ENCODE measurements at regions not wholly inside any gene's neighbourhood (a gene's known extent, or its start where the extent isn't known, plus 50 kb on each side); places are given as distances from the start of the nearest gene placed in this dataset.

DNA sequence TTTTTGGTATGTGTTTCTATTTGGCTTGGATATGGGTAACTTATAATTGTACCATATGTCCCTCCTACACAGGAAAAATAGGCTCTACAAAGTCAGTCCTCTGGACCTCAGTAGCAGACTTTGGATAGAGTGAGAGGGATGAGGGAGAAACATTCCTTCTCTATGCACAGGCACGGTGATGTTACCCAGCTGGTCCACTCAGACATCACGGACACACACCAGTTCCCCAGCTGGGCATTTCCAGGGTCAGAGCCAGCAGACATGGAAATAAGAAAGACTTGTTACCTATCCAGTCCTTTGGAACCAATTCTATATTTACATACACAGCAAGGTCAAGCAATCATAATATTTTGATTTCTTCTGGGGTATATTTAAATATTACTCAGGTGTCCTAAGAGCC, 433.1 kb upstream of the KCNMB2 start:
- no peak for TF ChIP-seq CTCF (IDR thresholded peaks at IDR 0.05)
- TF ChIP-seq POLR2A (IDR thresholded peaks at IDR 0.05): no peak
- peak in 2 of 4 donors; percentile 19 to 84 for TF ChIP-seq EP300 (IDR thresholded peaks at IDR 0.05)
- peak; percentile 79 to 97 (median 92) for TF ChIP-seq POLR2AphosphoS5 (IDR thresholded peaks at IDR 0.05)
